Panc1 (cell line): ENCODE measurements at regions not wholly inside any gene's neighbourhood (a gene's known extent, or its start where the extent isn't known, plus 50 kb on each side); places are given as distances from the start of the nearest gene placed in this dataset.

Experiments
- POLR2AphosphoS5 ChIP-seq: IDR thresholded peaks from 2 replicates; pipeline ENCODE4 v1.6.1; 2012; ENCODE audit warnings: mild to moderate bottlenecking, low read depth, low read length, moderate library complexity
- SIN3A ChIP-seq: IDR thresholded peaks from 2 replicates; pipeline ENCODE4 v1.6.1; 2012; ENCODE audit warnings: low read depth, mild to moderate bottlenecking, low read length, moderate library complexity, borderline replicate concordance; ENCODE audit not compliant: insufficient read depth
- TF ChIP-seq, protein P1 (sequence below): fragments of 450-650 bp; IDR thresholded peaks from 2 replicates; pipeline ENCODE4 v1.5.1; 2017; ENCODE audit warnings: mild to moderate bottlenecking
- TF ChIP-seq, protein P2 (sequence below), 2 experiments: IDR thresholded peaks; 2 replicates each; pipeline ENCODE4 v1.6.1; 2011 to 2012; ENCODE audit warnings: low read depth in 2 of 2, control low read depth in 1 of 2, low read length in 1 of 2, mild to moderate bottlenecking in 1 of 2, moderate library complexity in 1 of 2; ENCODE audit not compliant: insufficient read depth in 1 of 2

DNA sequence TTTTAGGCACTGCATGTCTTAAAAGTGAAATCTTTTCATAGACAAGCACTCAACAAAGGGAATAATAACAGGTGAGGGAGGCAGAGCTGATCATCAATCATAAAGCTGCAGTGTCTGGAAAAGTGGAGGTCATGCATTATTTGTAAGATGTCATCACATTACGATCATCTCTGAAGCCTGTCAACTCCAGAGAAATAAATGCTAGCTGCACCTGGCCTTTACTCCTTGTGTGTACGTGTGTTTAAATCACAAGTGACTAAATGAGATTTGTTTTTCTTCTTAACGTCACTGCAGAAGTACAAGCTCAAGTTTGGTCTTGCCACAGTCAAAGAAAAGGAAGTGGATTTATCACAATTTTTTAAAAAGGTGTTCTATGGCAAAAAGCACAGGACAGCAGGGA, 275.5 kb upstream of the SGK1 start:
- TF ChIP-seq POLR2AphosphoS5 (no peak), SIN3A (no peak)
- TF ChIP-seq, protein P1, sequence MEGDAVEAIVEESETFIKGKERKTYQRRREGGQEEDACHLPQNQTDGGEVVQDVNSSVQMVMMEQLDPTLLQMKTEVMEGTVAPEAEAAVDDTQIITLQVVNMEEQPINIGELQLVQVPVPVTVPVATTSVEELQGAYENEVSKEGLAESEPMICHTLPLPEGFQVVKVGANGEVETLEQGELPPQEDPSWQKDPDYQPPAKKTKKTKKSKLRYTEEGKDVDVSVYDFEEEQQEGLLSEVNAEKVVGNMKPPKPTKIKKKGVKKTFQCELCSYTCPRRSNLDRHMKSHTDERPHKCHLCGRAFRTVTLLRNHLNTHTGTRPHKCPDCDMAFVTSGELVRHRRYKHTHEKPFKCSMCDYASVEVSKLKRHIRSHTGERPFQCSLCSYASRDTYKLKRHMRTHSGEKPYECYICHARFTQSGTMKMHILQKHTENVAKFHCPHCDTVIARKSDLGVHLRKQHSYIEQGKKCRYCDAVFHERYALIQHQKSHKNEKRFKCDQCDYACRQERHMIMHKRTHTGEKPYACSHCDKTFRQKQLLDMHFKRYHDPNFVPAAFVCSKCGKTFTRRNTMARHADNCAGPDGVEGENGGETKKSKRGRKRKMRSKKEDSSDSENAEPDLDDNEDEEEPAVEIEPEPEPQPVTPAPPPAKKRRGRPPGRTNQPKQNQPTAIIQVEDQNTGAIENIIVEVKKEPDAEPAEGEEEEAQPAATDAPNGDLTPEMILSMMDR = no peak
- TF ChIP-seq, protein P2, sequence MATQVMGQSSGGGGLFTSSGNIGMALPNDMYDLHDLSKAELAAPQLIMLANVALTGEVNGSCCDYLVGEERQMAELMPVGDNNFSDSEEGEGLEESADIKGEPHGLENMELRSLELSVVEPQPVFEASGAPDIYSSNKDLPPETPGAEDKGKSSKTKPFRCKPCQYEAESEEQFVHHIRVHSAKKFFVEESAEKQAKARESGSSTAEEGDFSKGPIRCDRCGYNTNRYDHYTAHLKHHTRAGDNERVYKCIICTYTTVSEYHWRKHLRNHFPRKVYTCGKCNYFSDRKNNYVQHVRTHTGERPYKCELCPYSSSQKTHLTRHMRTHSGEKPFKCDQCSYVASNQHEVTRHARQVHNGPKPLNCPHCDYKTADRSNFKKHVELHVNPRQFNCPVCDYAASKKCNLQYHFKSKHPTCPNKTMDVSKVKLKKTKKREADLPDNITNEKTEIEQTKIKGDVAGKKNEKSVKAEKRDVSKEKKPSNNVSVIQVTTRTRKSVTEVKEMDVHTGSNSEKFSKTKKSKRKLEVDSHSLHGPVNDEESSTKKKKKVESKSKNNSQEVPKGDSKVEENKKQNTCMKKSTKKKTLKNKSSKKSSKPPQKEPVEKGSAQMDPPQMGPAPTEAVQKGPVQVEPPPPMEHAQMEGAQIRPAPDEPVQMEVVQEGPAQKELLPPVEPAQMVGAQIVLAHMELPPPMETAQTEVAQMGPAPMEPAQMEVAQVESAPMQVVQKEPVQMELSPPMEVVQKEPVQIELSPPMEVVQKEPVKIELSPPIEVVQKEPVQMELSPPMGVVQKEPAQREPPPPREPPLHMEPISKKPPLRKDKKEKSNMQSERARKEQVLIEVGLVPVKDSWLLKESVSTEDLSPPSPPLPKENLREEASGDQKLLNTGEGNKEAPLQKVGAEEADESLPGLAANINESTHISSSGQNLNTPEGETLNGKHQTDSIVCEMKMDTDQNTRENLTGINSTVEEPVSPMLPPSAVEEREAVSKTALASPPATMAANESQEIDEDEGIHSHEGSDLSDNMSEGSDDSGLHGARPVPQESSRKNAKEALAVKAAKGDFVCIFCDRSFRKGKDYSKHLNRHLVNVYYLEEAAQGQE (IDR thresholded peaks at IDR 0.05; ENCODE audit: insufficient read depth in 1 of 2, low read depth in 2 of 2, low read length in 1 of 2) = no peak
